ENCODE measurements at regions not wholly inside any gene's neighbourhood (a gene's known extent, or its start where the extent isn't known, plus 50 kb on each side); places are given as distances from the start of the nearest gene placed in this dataset.

GRCh38 chr4:59698041-59698440 lies 1502.1 kb upstream of the ADGRL3 start:
- TF ChIP-seq JUNB (IDR thresholded peaks at IDR 0.05; ENCODE audit: unreplicated experiment) = no peak
- no peak for TF ChIP-seq REST (IDR thresholded peaks at IDR 0.05; ENCODE audit: unreplicated experiment)
- TF ChIP-seq EZH2 (IDR thresholded peaks at IDR 0.05; ENCODE audit: low read depth, unreplicated experiment) = no peak
- TF ChIP-seq ZNF462 (CRISPR knock-in tag; IDR thresholded peaks at IDR 0.05) = no peak
- no peak for TF ChIP-seq POLR2AphosphoS5 (IDR thresholded peaks at IDR 0.05; ENCODE audit: low read depth)
- no peak for TF ChIP-seq CTCF (conservative IDR thresholded peaks at IDR 0.05; ENCODE audit: low read depth in 2 of 2)
